ENCODE measurements at regions not wholly inside any gene's neighbourhood (a gene's known extent, or its start where the extent isn't known, plus 50 kb on each side); places are given as distances from the start of the nearest gene placed in this dataset.

- no peak overlapping the region for H3K27ac ChIP-seq
- no peak for TF ChIP-seq CTCF (IDR thresholded peaks at IDR 0.05)
Observed at GRCh38 chr11:81496601-81497000, 1237.1 kb downstream of the FAM181B start.

- no peak overlapping the region for H3K27ac ChIP-seq
- TF ChIP-seq CTCF (IDR thresholded peaks at IDR 0.05) (no peak), ZFX (IDR thresholded peaks at IDR 0.05; ENCODE audit: borderline replicate concordance) (no peak)
Observed at GRCh38 chr11:81495699-81496292, 1237.9 kb downstream of the FAM181B start.

GRCh38 chr11:81494431-81494830 lies 1239.2 kb downstream of the FAM181B start:
- TF ChIP-seq CTCF (IDR thresholded peaks at IDR 0.05) (no peak), ZFX (IDR thresholded peaks at IDR 0.05; ENCODE audit: borderline replicate concordance) (no peak)
- no peak overlapping the region for H3K27ac ChIP-seq

- no peak for TF ChIP-seq CTCF (IDR thresholded peaks at IDR 0.05)
- no peak for TF ChIP-seq ZFX (IDR thresholded peaks at IDR 0.05; ENCODE audit: borderline replicate concordance)
- H3K27ac ChIP-seq: no peak overlapping the region
Observed at GRCh38 chr11:81492923-81493445, 1240.7 kb downstream of the FAM181B start.

- TF ChIP-seq CTCF (IDR thresholded peaks at IDR 0.05): no peak
- TF ChIP-seq ZFX (IDR thresholded peaks at IDR 0.05; ENCODE audit: borderline replicate concordance): no peak
Observed at GRCh38 chr11:81487109-81487508, 1246.6 kb downstream of the FAM181B start.

GRCh38 chr11:81484196-81484595 lies 1249.5 kb downstream of the FAM181B start:
- TF ChIP-seq CTCF (IDR thresholded peaks at IDR 0.05): no peak
- TF ChIP-seq ZFX (IDR thresholded peaks at IDR 0.05; ENCODE audit: borderline replicate concordance): no peak
- no peak overlapping the region for H3K27ac ChIP-seq

More at GRCh38 chr11:81487109-81487508, 1246.6 kb downstream of the FAM181B start:
- H3K27ac ChIP-seq: no peak overlapping the region

GRCh38 chr11:81477277-81477676 lies 1256.4 kb downstream of the FAM181B start:
- H3K27ac ChIP-seq: no peak overlapping the region
- no peak for TF ChIP-seq CTCF (IDR thresholded peaks at IDR 0.05)
- TF ChIP-seq ZFX (IDR thresholded peaks at IDR 0.05; ENCODE audit: borderline replicate concordance): no peak
